CD4-positive, alpha-beta T cell treated with Interleukin-1 beta for 1 hour (primary cell): ENCODE measurements at regions not wholly inside any gene's neighbourhood (a gene's known extent, or its start where the extent isn't known, plus 50 kb on each side); places are given as distances from the start of the nearest gene placed in this dataset.
"Not testable (repeated sequence)": the region's sequence is repeated elsewhere in the genome, so short reads cannot be mapped to it uniquely, and the experiment has no call there.

Experiments used
- DNase-seq, 2 donors: peaks; one replicate each; pipeline ENCODE4 v3.0.0-alpha.2; 2020 to 2022

- no peak for DNase-seq
These were observed 68.1 kb upstream of the ADGRA1 start for GRCh38 chr10:133019651-133020050.

- DNase-seq, result no peak
These were observed 68.5 kb upstream of the ADGRA1 start for GRCh38 chr10:133019191-133019590.

- DNase-seq, result no peak
These were observed 69.2 kb upstream of the ADGRA1 start for GRCh38 chr10:133018491-133018890.

GRCh38 chr10:133017203-133017601 is 70.5 kb upstream of the ADGRA1 start:
- no peak for DNase-seq

GRCh38 chr10:133016493-133017202 is 71.1 kb upstream of the ADGRA1 start:
- DNase-seq, result no peak

GRCh38 chr10:133015816-133016462 is 71.8 kb upstream of the ADGRA1 start:
- DNase-seq, result no peak

- no peak for DNase-seq
These were observed 72.4 kb upstream of the ADGRA1 start for GRCh38 chr10:133015321-133015720.

GRCh38 chr10:133014416-133015210 is 72.2 kb upstream of the CFAP46 start:
- no peak for DNase-seq

- peak; percentile 4 to 73 for DNase-seq
These were observed 71.1 kb upstream of the CFAP46 start for GRCh38 chr10:133013463-133013862.

GRCh38 chr10:133012573-133013359 is 70.4 kb upstream of the CFAP46 start:
- peak; percentile 13 to 80 for DNase-seq

GRCh38 chr10:133011882-133012281 is 69.5 kb upstream of the CFAP46 start:
- no peak for DNase-seq

GRCh38 chr10:133011393-133011792 is 69.0 kb upstream of the CFAP46 start:
- DNase-seq, result not testable (repeated sequence)

GRCh38 chr10:133010843-133011179 is 68.4 kb upstream of the CFAP46 start:
- DNase-seq, result not testable (repeated sequence)

- DNase-seq, result no peak
These were observed 67.9 kb upstream of the CFAP46 start for GRCh38 chr10:133010095-133010842.

GRCh38 chr10:133009218-133009950 is 67.0 kb upstream of the CFAP46 start:
- DNase-seq, result peak; percentile 29 to 82

GRCh38 chr10:133008736-133009135 is 66.4 kb upstream of the CFAP46 start:
- DNase-seq, result no peak

GRCh38 chr10:133008196-133008595 is 65.8 kb upstream of the CFAP46 start:
- DNase-seq, result no peak

- no peak for DNase-seq
These were observed 65.0 kb upstream of the CFAP46 start for GRCh38 chr10:133007360-133007858.

GRCh38 chr10:133006806-133007205 is 64.4 kb upstream of the CFAP46 start:
- no peak for DNase-seq

- DNase-seq, result no peak
These were observed 63.8 kb upstream of the CFAP46 start for GRCh38 chr10:133006202-133006601.

GRCh38 chr10:133004478-133004877 is 62.1 kb upstream of the CFAP46 start:
- no peak for DNase-seq
